Nephron progenitor cell (in vitro differentiated cells): ENCODE measurements at regions not wholly inside any gene's neighbourhood (a gene's known extent, or its start where the extent isn't known, plus 50 kb on each side); places are given as distances from the start of the nearest gene placed in this dataset.

Source experiments
- DNase-seq: peaks from one replicate; pipeline ENCODE4 v3.0.0; 2021
- H3K27ac Mint-ChIP-seq: 2 replicates; pipeline ENCODE4 v1.8.0; 2021; ENCODE audit warnings: mild to moderate bottlenecking, moderate library complexity, mixed read lengths
- H3K27me3 Mint-ChIP-seq: 2 replicates; pipeline ENCODE4 v1.8.0; 2021; ENCODE audit warnings: mild to moderate bottlenecking, low read depth, mixed read lengths; ENCODE audit not compliant: poor library complexity
- H3K36me3 Mint-ChIP-seq: 2 replicates; pipeline ENCODE4 v1.8.0; 2021; ENCODE audit warnings: low read depth, mixed read lengths
- H3K4me1 Mint-ChIP-seq: 2 replicates; pipeline ENCODE4 v1.8.0; 2021; ENCODE audit warnings: mixed read lengths
- H3K4me3 Mint-ChIP-seq: 2 replicates; pipeline ENCODE4 v1.8.0; 2021; ENCODE audit warnings: mild to moderate bottlenecking, moderate library complexity, mixed read lengths
- H3K9me3 Mint-ChIP-seq: 2 replicates; pipeline ENCODE4 v1.8.0; 2021; ENCODE audit warnings: mild to moderate bottlenecking, moderate library complexity, mixed read lengths
- CTCF ChIP-seq: fragments of 200-600 bp; sonication (generic); IDR thresholded peaks from 2 replicates; pipeline ENCODE4 v1.5.0; 2021; ENCODE audit warnings: antibody characterized with exemption

DNA sequence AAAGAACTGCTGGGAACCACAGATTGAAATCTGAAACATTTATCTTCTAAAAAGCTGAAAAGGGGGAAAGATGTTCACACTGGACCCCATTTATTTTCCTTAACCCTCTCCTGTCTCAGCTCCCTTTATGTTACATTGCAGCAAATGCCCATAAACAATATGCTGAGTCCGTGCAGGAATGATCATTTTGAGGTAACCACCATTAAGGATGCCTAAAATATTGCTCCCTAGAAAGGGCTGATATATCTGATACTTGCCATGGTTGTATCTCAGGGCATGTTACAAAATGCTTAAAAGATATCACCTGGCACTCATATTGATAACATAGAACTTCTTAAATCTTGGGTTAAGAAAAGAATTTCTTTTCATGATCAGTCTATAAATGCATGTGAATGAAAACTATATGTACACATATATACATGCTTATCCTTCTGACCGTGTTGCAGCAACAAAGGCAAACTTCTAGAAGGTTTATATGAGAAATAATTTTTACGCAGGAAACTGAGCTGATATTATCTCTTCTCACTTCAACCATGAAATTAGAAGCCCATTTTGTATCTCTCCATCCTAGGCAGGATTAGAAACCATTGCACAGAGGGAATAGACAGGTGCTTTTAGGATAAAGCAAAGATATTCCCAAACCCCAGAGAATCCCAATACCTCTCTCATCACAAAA, 362.7 kb upstream of the SLC30A5 start:
- Mint-ChIP-seq H3K4me3 (no peak overlapping the region), H3K27me3 (peaks cover 10% of the 10 kb centered on the region), H3K4me1 (peaks cover 6% of the 10 kb centered on the region), H3K36me3 (no peaks in the 10 kb centered on the region), H3K9me3 (no peaks in the 10 kb centered on the region), H3K27ac (no peak overlapping the region)
- no peak for TF ChIP-seq CTCF
- no peak for DNase-seq

DNA sequence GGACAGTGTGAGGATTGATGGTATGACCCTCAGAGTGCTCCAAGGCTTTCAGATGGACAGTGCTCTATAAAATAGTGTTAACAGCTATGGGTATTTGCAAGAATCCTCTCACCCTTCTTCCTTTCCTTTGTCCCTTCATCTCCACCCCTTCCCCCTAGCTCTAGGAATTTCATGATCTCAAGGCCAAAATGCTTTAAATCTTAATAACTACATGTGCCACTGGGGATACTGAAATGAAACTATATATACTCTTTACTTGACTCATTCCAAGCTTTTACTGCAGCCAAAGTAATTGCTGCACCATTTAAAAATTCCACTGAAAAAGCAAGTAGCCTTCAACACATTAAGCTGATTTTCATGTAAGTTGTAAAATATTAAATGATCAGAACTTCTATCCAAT, 361.6 kb upstream of the SLC30A5 start:
- Mint-ChIP-seq H3K4me3 (no peak overlapping the region), H3K27ac (no peak overlapping the region), H3K4me1 (peaks cover 6% of the 10 kb centered on the region), H3K36me3 (no peaks in the 10 kb centered on the region), H3K9me3 (no peaks in the 10 kb centered on the region), H3K27me3 (peaks cover 7% of the 10 kb centered on the region)
- TF ChIP-seq CTCF, result no peak
- DNase-seq, result no peak

DNA sequence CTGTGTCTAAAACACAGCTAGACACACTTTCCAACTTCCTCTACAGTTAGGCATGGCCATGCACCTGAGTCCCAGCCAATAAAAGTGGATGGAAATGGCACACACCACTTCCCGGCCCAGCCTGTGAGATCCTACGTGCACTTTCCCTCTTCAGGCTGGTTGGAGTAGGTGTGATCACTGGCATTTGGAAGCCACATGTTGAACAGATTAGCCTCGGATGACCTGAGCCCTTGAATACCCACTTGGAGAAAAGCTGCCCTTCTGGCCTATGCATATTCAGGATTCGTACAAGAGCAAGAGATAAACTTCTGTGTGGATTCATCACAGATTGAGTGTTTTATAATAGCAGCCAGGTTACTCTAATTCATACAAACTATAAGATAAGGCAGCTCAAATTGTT, 359.0 kb upstream of the SLC30A5 start:
- no peaks in the 10 kb centered on the region for H3K9me3 Mint-ChIP-seq

GRCh38 chr5:68738236-68738635, 355.6 kb upstream of the SLC30A5 start:
- H3K27me3 Mint-ChIP-seq, result peaks cover 6% of the 10 kb centered on the region
- no peak for TF ChIP-seq CTCF
- H3K27ac Mint-ChIP-seq, result no peak overlapping the region
- H3K9me3 Mint-ChIP-seq, result peaks cover under 1% of the 10 kb centered on the region
- no peak overlapping the region for H3K4me3 Mint-ChIP-seq
- peaks cover 14% of the 10 kb centered on the region for H3K4me1 Mint-ChIP-seq
- no peaks in the 10 kb centered on the region for H3K36me3 Mint-ChIP-seq
- no peak for DNase-seq

More for the DNA sequence above, 359.0 kb upstream of the SLC30A5 start:
- H3K27me3 Mint-ChIP-seq, result peaks cover 7% of the 10 kb centered on the region
- no peak for TF ChIP-seq CTCF
- no peak overlapping the region for H3K27ac Mint-ChIP-seq
- H3K4me1 Mint-ChIP-seq, result peaks cover 20% of the 10 kb centered on the region
- H3K4me3 Mint-ChIP-seq, result no peak overlapping the region
- H3K36me3 Mint-ChIP-seq, result no peaks in the 10 kb centered on the region
- no peak for DNase-seq

DNA sequence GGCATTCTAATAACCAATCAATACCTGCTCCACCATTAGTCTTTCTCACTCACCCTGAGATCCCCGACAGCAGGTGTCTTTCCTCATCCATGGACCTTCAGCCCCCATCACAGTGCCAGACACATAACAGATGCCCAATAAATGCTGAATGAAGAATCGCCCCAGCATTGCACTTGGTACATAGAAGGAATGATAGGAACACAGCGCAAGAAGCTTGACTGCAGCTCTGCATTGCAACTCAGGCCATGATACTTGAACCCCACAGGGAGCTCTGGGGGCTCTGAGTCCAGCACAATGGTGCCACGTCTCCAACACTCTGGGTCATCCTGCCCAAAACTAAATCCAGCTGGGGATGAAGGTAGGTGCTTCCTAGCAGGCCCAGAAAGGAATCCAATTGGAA, 355.0 kb upstream of the SLC30A5 start:
- Mint-ChIP-seq H3K27me3 (peaks cover 6% of the 10 kb centered on the region), H3K27ac (no peak overlapping the region), H3K36me3 (no peaks in the 10 kb centered on the region), H3K9me3 (peaks cover 4% of the 10 kb centered on the region), H3K4me1 (peaks cover 14% of the 10 kb centered on the region), H3K4me3 (no peak overlapping the region)
- no peak for DNase-seq
- no peak for TF ChIP-seq CTCF

- H3K4me3 Mint-ChIP-seq, result no peak overlapping the region
- H3K27me3 Mint-ChIP-seq, result peaks cover 6% of the 10 kb centered on the region
- no peaks in the 10 kb centered on the region for H3K36me3 Mint-ChIP-seq
- no peak overlapping the region for H3K27ac Mint-ChIP-seq
- DNase-seq, result no peak
- H3K4me1 Mint-ChIP-seq, result peaks cover 17% of the 10 kb centered on the region
- no peak for TF ChIP-seq CTCF
- peaks cover 11% of the 10 kb centered on the region for H3K9me3 Mint-ChIP-seq
Measured at GRCh38 chr5:68739752-68740151, 354.1 kb upstream of the SLC30A5 start.
